Psoas muscle (tissue), 7 donors: ENCODE measurements at regions not wholly inside any gene's neighbourhood (a gene's known extent, or its start where the extent isn't known, plus 50 kb on each side); places are given as distances from the start of the nearest gene placed in this dataset.

Experiments
- ATAC-seq, 4 donors: fragments of 200-7000 bp; cut with Tn5 transposase; one replicate each; pipeline ENCODE4 v1.9.1; 2020; ENCODE audit warnings: moderate library complexity in 3 of 4, mild to moderate bottlenecking in 2 of 4
- DNase-seq, 2 donors: peaks; one replicate each; pipeline ENCODE4 v3.0.0-alpha.2; 2020
- H3K27ac ChIP-seq: fragments of 200-600 bp; one replicate; pipeline ENCODE4 v1.8.0; 2022
- H3K27me3 ChIP-seq, 3 donors: fragments of 200-600 bp in 1 of 3; one replicate each; pipeline versions ENCODE4 v1.6.1 to v1.8.0; 2013 to 2022; ENCODE audit warnings: low read length in 2 of 3, mild to moderate bottlenecking in 2 of 3, moderate library complexity in 1 of 3; ENCODE audit not compliant: insufficient read depth in 3 of 3
- H3K36me3 ChIP-seq, 2 donors: fragments of 200-600 bp in 1 of 2; one replicate each; pipeline versions ENCODE4 v1.6.1 to v1.8.0; 2013 to 2022; ENCODE audit warnings: low read depth in 1 of 2, mild to moderate bottlenecking in 1 of 2, moderate library complexity in 1 of 2; ENCODE audit not compliant: insufficient read depth in 1 of 2
- H3K4me1 ChIP-seq: fragments of 200-600 bp; one replicate; pipeline ENCODE4 v1.8.0; 2022
- H3K4me3 ChIP-seq: fragments of 200-600 bp; one replicate; pipeline ENCODE4 v1.8.0; 2022; ENCODE audit warnings: mild to moderate bottlenecking
- H3K9me3 ChIP-seq: fragments of 200-600 bp; one replicate; pipeline ENCODE4 v1.8.0; 2022
- WGBS, 3 donors: extraction: QIAGEN DNeasy Blood & Tissue Kit; methylation state at CpG; one replicate each; pipeline versions ENCODE4 v1.1.6 to v1.1.7; 2013; 5-methylcytosine and 5-hydroxymethylcytosine counted together
- intact Hi-C, 2 donors: fragments of 100-400 bp; cut with DNase I; formaldehyde crosslinking; loops; one replicate each; pipeline versions ENCODE4 v1.11.0 to v1.14.2; 2022
- TF ChIP-seq, protein P1 (sequence below): fragments of 200-600 bp; IDR thresholded peaks from one replicate; pipeline ENCODE4 v1.8.0; 2022; ENCODE audit warnings: antibody characterized with exemption
- donor health status: healthy with polysubstance abuse.
- donor health status: DM: no; HTN: no; CAD: no; lungs with moderate emphysema.
- donor health status: Bipolar disorder and iron deficiency.
- donor health status: healthy.
- donor health status: DM: yes; HTN: yes; CAD: no.
- donor health status: DM: no; HTN: no; CAD: no.
- donor health status: DM: yes; HTN: yes; CAD: no.

DNA sequence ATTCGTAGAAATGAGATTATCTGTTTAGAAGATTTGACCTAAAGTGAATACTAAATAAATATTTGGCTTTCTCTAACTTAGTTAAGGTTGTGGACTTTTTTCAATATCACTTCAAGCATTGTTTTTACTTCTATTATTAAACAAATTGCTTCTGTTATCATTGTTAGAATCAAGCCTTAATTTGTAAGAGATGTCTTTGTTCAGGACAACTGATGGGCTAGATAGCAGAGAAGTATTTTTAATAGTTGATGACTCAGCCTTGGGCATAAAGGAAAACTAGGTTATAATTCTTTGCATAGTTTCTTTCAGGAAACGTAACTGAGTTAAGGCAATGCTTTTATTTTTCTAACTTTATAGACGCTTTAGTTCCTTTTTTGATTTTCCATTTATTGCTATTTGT lies 128.8 kb upstream of the SMIM30 start:
- TF ChIP-seq, protein P1, sequence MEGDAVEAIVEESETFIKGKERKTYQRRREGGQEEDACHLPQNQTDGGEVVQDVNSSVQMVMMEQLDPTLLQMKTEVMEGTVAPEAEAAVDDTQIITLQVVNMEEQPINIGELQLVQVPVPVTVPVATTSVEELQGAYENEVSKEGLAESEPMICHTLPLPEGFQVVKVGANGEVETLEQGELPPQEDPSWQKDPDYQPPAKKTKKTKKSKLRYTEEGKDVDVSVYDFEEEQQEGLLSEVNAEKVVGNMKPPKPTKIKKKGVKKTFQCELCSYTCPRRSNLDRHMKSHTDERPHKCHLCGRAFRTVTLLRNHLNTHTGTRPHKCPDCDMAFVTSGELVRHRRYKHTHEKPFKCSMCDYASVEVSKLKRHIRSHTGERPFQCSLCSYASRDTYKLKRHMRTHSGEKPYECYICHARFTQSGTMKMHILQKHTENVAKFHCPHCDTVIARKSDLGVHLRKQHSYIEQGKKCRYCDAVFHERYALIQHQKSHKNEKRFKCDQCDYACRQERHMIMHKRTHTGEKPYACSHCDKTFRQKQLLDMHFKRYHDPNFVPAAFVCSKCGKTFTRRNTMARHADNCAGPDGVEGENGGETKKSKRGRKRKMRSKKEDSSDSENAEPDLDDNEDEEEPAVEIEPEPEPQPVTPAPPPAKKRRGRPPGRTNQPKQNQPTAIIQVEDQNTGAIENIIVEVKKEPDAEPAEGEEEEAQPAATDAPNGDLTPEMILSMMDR, result no peak
- Histone ChIP-seq H3K4me3 (no peak overlapping the region), H3K27ac (no peak overlapping the region), H3K27me3 (no peaks in the 10 kb centered on the region), H3K4me1 (no peaks in the 10 kb centered on the region), H3K36me3 (no peaks in the 10 kb centered on the region), H3K9me3 (peaks cover 7% of the 10 kb centered on the region)
- intact Hi-C loops, result no loop called here
- ATAC-seq (no peak), DNase-seq (no peak)
- WGBS, 3 donors, result 67 to 74% (median 73%) methylated on average over 3 of the region's 3 CpGs

DNA sequence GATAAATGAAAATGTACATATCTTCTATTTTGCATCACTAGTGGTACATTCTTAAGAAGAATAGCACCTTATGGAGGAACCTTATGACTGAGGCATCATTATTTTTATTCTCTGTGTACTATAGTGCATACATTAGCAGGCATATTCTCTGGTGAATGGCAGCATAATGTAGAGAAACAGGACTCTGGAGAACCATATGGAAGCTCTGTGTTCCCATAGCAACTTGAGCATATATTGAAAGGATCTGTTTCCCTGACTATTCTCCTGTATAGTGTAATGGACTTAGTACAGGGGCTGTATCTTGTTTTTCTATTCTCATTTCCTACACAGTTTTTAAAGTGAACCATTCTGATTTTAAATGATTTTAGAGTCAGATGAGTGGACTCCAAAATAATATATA lies 128.4 kb upstream of the SMIM30 start:
- Histone ChIP-seq H3K4me1 (no peaks in the 10 kb centered on the region), H3K4me3 (no peak overlapping the region), H3K36me3 (no peaks in the 10 kb centered on the region), H3K27ac (no peak overlapping the region), H3K27me3 (no peaks in the 10 kb centered on the region), H3K9me3 (peaks cover 7% of the 10 kb centered on the region)
- intact Hi-C loops, result no loop called here
- no peak for ATAC-seq
- DNase-seq, result no peak
- TF ChIP-seq, protein P1, result no peak

DNA sequence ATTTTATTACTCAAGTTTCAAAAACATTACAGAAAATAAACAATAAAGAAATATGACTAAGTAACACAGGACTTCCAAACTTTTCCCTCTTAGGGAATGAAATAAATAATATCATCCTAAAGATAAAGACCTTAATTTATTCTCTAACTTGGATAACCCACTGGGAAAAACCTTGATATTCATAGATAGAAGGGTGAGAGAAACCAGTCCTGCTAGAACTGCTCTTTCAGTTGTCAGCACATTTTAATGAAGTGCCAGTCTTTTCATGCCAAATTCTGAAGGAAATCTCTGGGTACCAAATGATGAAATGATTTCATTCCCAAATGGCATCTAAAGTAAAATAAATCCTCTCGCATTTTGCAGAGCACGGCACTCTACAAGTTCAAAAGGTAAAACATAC lies 114.5 kb upstream of the SMIM30 start:
- no peak for DNase-seq
- Histone ChIP-seq H3K9me3 (no peaks in the 10 kb centered on the region), H3K27me3 (no peaks in the 10 kb centered on the region), H3K27ac (no peak overlapping the region), H3K36me3 (no peaks in the 10 kb centered on the region), H3K4me3 (no peak overlapping the region), H3K4me1 (no peaks in the 10 kb centered on the region)
- whole genome bisulfite sequencing, 3 donors, result 78 to 86% (median 82%) methylated on average over 2 of the region's 2 CpGs
- intact Hi-C loops, result no loop called here
- TF ChIP-seq, protein P1, result no peak
- ATAC-seq, result no peak

DNA sequence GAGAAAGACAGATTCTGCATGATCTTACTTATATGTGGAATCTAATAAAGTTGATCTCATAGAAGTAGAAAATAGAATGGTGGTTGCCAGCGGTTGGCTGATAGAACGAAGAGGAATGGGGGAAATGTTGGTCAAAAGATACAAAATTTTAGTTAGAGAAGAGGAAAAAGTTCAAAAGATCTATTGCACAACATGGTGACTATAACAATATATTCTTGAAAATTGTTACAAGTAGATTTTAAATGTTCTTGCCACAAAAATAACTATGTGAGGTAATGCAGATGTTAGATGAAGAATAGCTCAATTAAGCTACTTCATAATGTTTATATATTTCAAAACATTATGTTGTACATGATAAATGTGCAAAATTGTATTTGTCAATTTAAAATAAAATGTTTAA lies 112.3 kb upstream of the SMIM30 start:
- intact Hi-C loops, result no loop called here
- DNase-seq (no peak), ATAC-seq (no peak)
- no peaks in the 10 kb centered on the region for H3K9me3 ChIP-seq
- H3K4me3 ChIP-seq, result no peak overlapping the region
- no peaks in the 10 kb centered on the region for H3K4me1 ChIP-seq
- no peaks in the 10 kb centered on the region for H3K36me3 ChIP-seq
- H3K27me3 ChIP-seq, result no peaks in the 10 kb centered on the region
- 88 to 90% (median 88%) methylated on average over 2 of the region's 2 CpGs for WGBS, 3 donors
- no peak overlapping the region for H3K27ac ChIP-seq
- TF ChIP-seq, protein P1, result no peak

DNA sequence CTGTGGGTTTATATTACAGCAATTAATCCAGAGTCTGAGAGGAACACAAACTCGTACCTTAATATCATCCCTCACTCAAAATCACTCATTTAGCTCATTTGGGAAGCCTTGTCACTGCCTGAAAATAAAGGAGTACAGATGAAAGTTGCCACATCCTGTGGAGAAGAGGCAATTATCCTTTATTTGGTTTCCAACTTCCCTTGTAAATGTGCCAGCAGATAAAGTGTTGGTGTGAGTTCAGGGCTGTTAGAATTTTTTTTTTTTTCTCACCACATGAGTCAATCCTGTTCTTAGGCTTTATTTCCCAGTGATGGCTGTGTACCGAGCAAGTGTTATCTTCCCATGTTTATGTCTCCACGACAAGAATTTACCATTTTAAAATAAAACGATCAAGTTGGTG lies 99.0 kb upstream of the SMIM30 start:
- Histone ChIP-seq H3K9me3 (no peaks in the 10 kb centered on the region), H3K27ac (no peak overlapping the region), H3K4me1 (no peaks in the 10 kb centered on the region), H3K4me3 (no peak overlapping the region), H3K27me3 (no peaks in the 10 kb centered on the region), H3K36me3 (no peaks in the 10 kb centered on the region)
- WGBS, 3 donors, result 44 to 53% (median 45%) methylated on average over 4 of the region's 4 CpGs
- ATAC-seq (no peak), DNase-seq (no peak)
- TF ChIP-seq, protein P1, result no peak
- intact Hi-C loops, result no loop called here
